Right lobe of liver (tissue), 6 donors: ENCODE measurements at regions not wholly inside any gene's neighbourhood (a gene's known extent, or its start where the extent isn't known, plus 50 kb on each side); places are given as distances from the start of the nearest gene placed in this dataset.
A peak's percentile ranks its signal among the peaks of the same experiment; 100 is the strongest.

Experiments
- ATAC-seq, 4 donors: fragments of 200-7000 bp; cut with Tn5 transposase; one replicate each; pipeline ENCODE4 v1.9.1; 2020; ENCODE audit warnings: mild to moderate bottlenecking in 4 of 4, moderate library complexity in 4 of 4
- DNase-seq, 3 donors: peaks; one replicate each; pipeline ENCODE4 v3.0.0-alpha.2; 2020
- H3K27ac ChIP-seq, 3 donors: fragments of 200-600 bp; one replicate each; pipeline ENCODE4 v1.8.0; 2022
- H3K27me3 ChIP-seq, 2 donors: fragments of 200-600 bp; one replicate each; pipeline ENCODE4 v1.8.0; 2022
- H3K36me3 ChIP-seq, 4 donors: fragments of 200-600 bp; sonication (generic) in 1 of 4; one replicate each; pipeline versions ENCODE4 v1.5.1 to v1.8.0; 2017 to 2022; ENCODE audit warnings: control low read depth in 1 of 4
- H3K4me1 ChIP-seq, 4 donors: fragments of 200-600 bp; sonication (generic) in 1 of 4; one replicate each; pipeline versions ENCODE4 v1.5.1 to v1.8.0; 2017 to 2022; ENCODE audit warnings: control low read depth in 1 of 4
- H3K4me3 ChIP-seq, 3 donors: fragments of 200-600 bp; one replicate each; pipeline ENCODE4 v1.8.0; 2022
- H3K9me3 ChIP-seq, 4 donors: fragments of 200-600 bp; sonication (generic) in 1 of 4; one replicate each; pipeline versions ENCODE4 v1.5.1 to v1.8.0; 2017 to 2022; ENCODE audit warnings: control low read depth in 1 of 4
- CTCF ChIP-seq, 4 donors: fragments of 200-600 bp in 3 of 4; fragments of 450-650 bp in 1 of 4; IDR thresholded peaks; one replicate each; pipeline versions ENCODE4 v1.5.1 to v1.8.0; 2016 to 2022; ENCODE audit warnings: antibody characterized with exemption in 4 of 4, mild to moderate bottlenecking in 2 of 4
- POLR2A ChIP-seq: fragments of 450-650 bp; IDR thresholded peaks from one replicate; pipeline ENCODE4 v1.6.1; 2017; ENCODE audit warnings: antibody characterized with exemption, mild to moderate bottlenecking
- WGBS: methylation state at CpG from one replicate; pipeline ENCODE4 v1.1.6; 2018; ENCODE audit warnings: low coverage, low lambda C conversion rate; ENCODE audit not compliant: insufficient coverage; ENCODE audit errors: missing lambda C conversion rate; 5-methylcytosine and 5-hydroxymethylcytosine counted together
- intact Hi-C, 2 donors: fragments of 100-400 bp; cut with DNase I; formaldehyde crosslinking; loops; one replicate each; pipeline versions ENCODE4 v1.11.2 to v1.14.1; 2022
- donor health status: DM: no; HTN: yes; CAD: no.
- donor health status: DM: no; HTN: no; CAD: no.
- donor health status: DM: no; HTN: no; CAD: no.
- donor health status: DM: no; HTN: yes; CAD: no.
- donor health status: DM: no; HTN: yes; CAD: no.

GRCh38 chr6:120873125-120873865 is 461.0 kb downstream of the TBC1D32 start:
- no peak for TF ChIP-seq CTCF (IDR thresholded peaks at IDR 0.05)
- no peak for TF ChIP-seq POLR2A
- intact Hi-C loops: no loop called here

GRCh38 chr6:120872262-120872578 is 462.1 kb downstream of the TBC1D32 start:
- TF ChIP-seq POLR2A: no peak
- TF ChIP-seq CTCF (IDR thresholded peaks at IDR 0.05): no peak
- peak in 1 of 3 donors; percentile 5 for DNase-seq
- intact Hi-C loops: no loop called here
- Histone ChIP-seq H3K9me3 (no peaks in the 10 kb centered on the region), H3K27me3 (no peaks in the 10 kb centered on the region), H3K36me3 (no peaks in the 10 kb centered on the region), H3K27ac (no peak overlapping the region), H3K4me1 (no peaks in the 10 kb centered on the region), H3K4me3 (no peak overlapping the region)
- WGBS: 73% methylated on average over 4 of the region's 10 CpGs
- ATAC-seq: peak in 1 of 4 donors; percentile 20

More at GRCh38 chr6:120873125-120873865, 461.0 kb downstream of the TBC1D32 start:
- Histone ChIP-seq H3K27me3 (no peaks in the 10 kb centered on the region), H3K4me3 (no peak overlapping the region), H3K4me1 (no peaks in the 10 kb centered on the region), H3K9me3 (no peaks in the 10 kb centered on the region), H3K27ac (no peak overlapping the region), H3K36me3 (no peaks in the 10 kb centered on the region)
- ATAC-seq: no peak
- 80% methylated on average over 1 of the region's 7 CpGs for WGBS
- DNase-seq: peak in 1 of 3 donors; percentile 7

GRCh38 chr6:120871416-120872261 is 462.6 kb downstream of the TBC1D32 start:
- ATAC-seq: peak in 1 of 4 donors; percentile 21

GRCh38 chr6:120869397-120869796 is 464.9 kb downstream of the TBC1D32 start:
- ATAC-seq (no peak), DNase-seq (no peak)
- Histone ChIP-seq H3K9me3 (no peaks in the 10 kb centered on the region), H3K4me3 (no peak overlapping the region), H3K27ac (no peak overlapping the region), H3K36me3 (no peaks in the 10 kb centered on the region), H3K4me1 (no peaks in the 10 kb centered on the region), H3K27me3 (no peaks in the 10 kb centered on the region)
- TF ChIP-seq POLR2A: no peak
- TF ChIP-seq CTCF (IDR thresholded peaks at IDR 0.05): no peak
- intact Hi-C loops: no loop called here
- 25% methylated on average over 1 of the region's 1 CpG for WGBS

More at GRCh38 chr6:120871416-120872261, 462.6 kb downstream of the TBC1D32 start:
- Histone ChIP-seq H3K27ac (no peak overlapping the region), H3K27me3 (no peaks in the 10 kb centered on the region), H3K9me3 (no peaks in the 10 kb centered on the region), H3K4me3 (no peak overlapping the region), H3K4me1 (no peaks in the 10 kb centered on the region), H3K36me3 (no peaks in the 10 kb centered on the region)
- intact Hi-C loops: no loop called here
- no peak for TF ChIP-seq CTCF (IDR thresholded peaks at IDR 0.05)
- no peak for TF ChIP-seq POLR2A
- peak in 1 of 3 donors; percentile 15 for DNase-seq
- WGBS: 92% methylated on average over 2 of the region's 23 CpGs
